ENCODE measurements at regions not wholly inside any gene's neighbourhood (a gene's known extent, or its start where the extent isn't known, plus 50 kb on each side); places are given as distances from the start of the nearest gene placed in this dataset.

- DNase-seq = no peak
Measured at GRCh38 chr2:122341007-122341406, 585.6 kb downstream of the TSN start.

GRCh38 chr2:122352151-122352550 is 596.7 kb downstream of the TSN start:
- DNase-seq = peak; percentile 5

GRCh38 chr2:122357998-122358397 is 602.5 kb downstream of the TSN start:
- no peak for DNase-seq

GRCh38 chr2:122358729-122359128 is 603.3 kb downstream of the TSN start:
- DNase-seq = no peak

GRCh38 chr2:122363885-122364284 is 608.4 kb downstream of the TSN start:
- no peak for DNase-seq

- no peak for DNase-seq
Measured at GRCh38 chr2:122366427-122366826, 611.0 kb downstream of the TSN start.

GRCh38 chr2:122366969-122367645 is 611.7 kb downstream of the TSN start:
- no peak for DNase-seq

GRCh38 chr2:122367646-122368010 is 612.2 kb downstream of the TSN start:
- no peak for DNase-seq

GRCh38 chr2:122368576-122369243 is 613.3 kb downstream of the TSN start:
- DNase-seq = no peak

- no peak for DNase-seq
Measured at GRCh38 chr2:122378521-122378920, 623.1 kb downstream of the TSN start.

GRCh38 chr2:122384768-122385333 is 629.4 kb downstream of the TSN start:
- DNase-seq = no peak

GRCh38 chr2:122388208-122388607 is 632.8 kb downstream of the TSN start:
- no peak for DNase-seq

- DNase-seq = no peak
Measured at GRCh38 chr2:122389694-122390093, 634.2 kb downstream of the TSN start.

GRCh38 chr2:122390406-122390805 is 635.0 kb downstream of the TSN start:
- no peak for DNase-seq

GRCh38 chr2:122391726-122392125 is 636.3 kb downstream of the TSN start:
- DNase-seq = no peak

GRCh38 chr2:122395687-122396086 is 640.2 kb downstream of the TSN start:
- DNase-seq = no peak

GRCh38 chr2:122411231-122411630 is 655.8 kb downstream of the TSN start:
- no peak for DNase-seq

GRCh38 chr2:122412360-122412759 is 656.9 kb downstream of the TSN start:
- DNase-seq = no peak

- DNase-seq = no peak
Measured at GRCh38 chr2:122414902-122415301, 659.5 kb downstream of the TSN start.

GRCh38 chr2:122417114-122417513 is 661.7 kb downstream of the TSN start:
- no peak for DNase-seq

GRCh38 chr2:122421775-122422174 is 666.3 kb downstream of the TSN start:
- DNase-seq = no peak

GRCh38 chr2:122422384-122422991 is 667.0 kb downstream of the TSN start:
- DNase-seq = no peak

- no peak for DNase-seq
Measured at GRCh38 chr2:122423934-122424333, 668.5 kb downstream of the TSN start.

GRCh38 chr2:122433123-122433754 is 677.8 kb downstream of the TSN start:
- DNase-seq = no peak

All from NCI-H2171 (cell line).